GM19351 (cell line): ENCODE measurements at regions not wholly inside any gene's neighbourhood (a gene's known extent, or its start where the extent isn't known, plus 50 kb on each side); places are given as distances from the start of the nearest gene placed in this dataset.

Experiments
- ATAC-seq: cut with Tn5 transposase; IDR thresholded peaks from one replicate; pipeline ENCODE4 v1.9.1; 2021; ENCODE audit warnings: mild to moderate bottlenecking, moderate library complexity; ENCODE audit not compliant: unreplicated experiment

- ATAC-seq: no peak
Observed at GRCh38 chr2:18690342-18690741, 101.0 kb upstream of the NT5C1B start.

GRCh38 chr2:18684206-18685038 lies 95.1 kb upstream of the NT5C1B start:
- ATAC-seq: no peak

- ATAC-seq: no peak
Observed at GRCh38 chr2:18682681-18683080, 93.3 kb upstream of the NT5C1B start.

GRCh38 chr2:18677280-18677679 lies 87.9 kb upstream of the NT5C1B start:
- no peak for ATAC-seq

GRCh38 chr2:18674309-18674708 lies 84.9 kb upstream of the NT5C1B start:
- ATAC-seq: no peak

- no peak for ATAC-seq
Observed at GRCh38 chr2:18671363-18671762, 82.0 kb upstream of the NT5C1B start.

GRCh38 chr2:18668221-18668620 lies 78.9 kb upstream of the NT5C1B start:
- ATAC-seq: no peak

- ATAC-seq: no peak
Observed at GRCh38 chr2:18664421-18664820, 75.1 kb upstream of the NT5C1B start.

GRCh38 chr2:18663861-18664260 lies 74.5 kb upstream of the NT5C1B start:
- no peak for ATAC-seq

- ATAC-seq: no peak
Observed at GRCh38 chr2:18662689-18663088, 73.3 kb upstream of the NT5C1B start.

- ATAC-seq: no peak
Observed at GRCh38 chr2:18659915-18660314, 70.5 kb upstream of the NT5C1B start.

- ATAC-seq: no peak
Observed at GRCh38 chr2:18656048-18656447, 66.7 kb upstream of the NT5C1B start.

- no peak for ATAC-seq
Observed at GRCh38 chr2:18651842-18652774, 62.7 kb upstream of the NT5C1B start.

- no peak for ATAC-seq
Observed at GRCh38 chr2:18650221-18650620, 60.9 kb upstream of the NT5C1B start.

GRCh38 chr2:18649502-18650135 lies 60.2 kb upstream of the NT5C1B start:
- no peak for ATAC-seq

GRCh38 chr2:18648161-18648560 lies 58.8 kb upstream of the NT5C1B start:
- no peak for ATAC-seq

- no peak for ATAC-seq
Observed at GRCh38 chr2:18647731-18648130, 58.4 kb upstream of the NT5C1B start.

- no peak for ATAC-seq
Observed at GRCh38 chr2:18645315-18645714, 55.9 kb upstream of the NT5C1B start.

- ATAC-seq: no peak
Observed at GRCh38 chr2:18644115-18644462, 54.7 kb upstream of the NT5C1B start.

- ATAC-seq: no peak
Observed at GRCh38 chr2:18643326-18644114, 54.2 kb upstream of the NT5C1B start.

- no peak for ATAC-seq
Observed at GRCh38 chr2:18641823-18642222, 52.5 kb upstream of the NT5C1B start.
